Activated CD8-positive, alpha-beta T cell treated with anti-CD3 and anti-CD28 coated beads for 36 hours (primary cell): ENCODE measurements at regions not wholly inside any gene's neighbourhood (a gene's known extent, or its start where the extent isn't known, plus 50 kb on each side); places are given as distances from the start of the nearest gene placed in this dataset.
A peak's percentile ranks its signal among the peaks of the same experiment; 100 is the strongest.

Experiments
- ATAC-seq: fragments of 200-7000 bp; cut with Tn5 transposase; one replicate; pipeline ENCODE4 v1.10.0; 2021; ENCODE audit warnings: mild to moderate bottlenecking, moderate library complexity
- CTCF ChIA-PET: fragments of 350-600 bp; sonication (Branson Sonifier 250); formaldehyde crosslinking; loops from one replicate; lab custom pipeline; 2021; ENCODE audit warnings: antibody characterized with exemption; lab: Charles Lee
- POLR2A ChIA-PET: fragments of 350-600 bp; sonication (Branson Sonifier 250); formaldehyde crosslinking; loops from one replicate; lab custom pipeline; 2021; ENCODE audit warnings: antibody characterized with exemption; lab: Charles Lee
- DNase-seq: peaks from one replicate; pipeline ENCODE4 v3.0.0-alpha.2; 2020
- H3K27ac Mint-ChIP-seq: one replicate; pipeline ENCODE4 v1.8.0; 2021; ENCODE audit warnings: mild to moderate bottlenecking, mixed read lengths
- H3K27me3 Mint-ChIP-seq: one replicate; pipeline ENCODE4 v1.8.0; 2021; ENCODE audit warnings: mixed read lengths
- H3K36me3 Mint-ChIP-seq: one replicate; pipeline ENCODE4 v1.8.0; 2021; ENCODE audit warnings: low read depth, mixed read lengths
- H3K4me1 Mint-ChIP-seq: one replicate; pipeline ENCODE4 v1.8.0; 2021; ENCODE audit warnings: low read depth, mixed read lengths
- H3K4me3 Mint-ChIP-seq: one replicate; pipeline ENCODE4 v1.8.0; 2021; ENCODE audit warnings: mild to moderate bottlenecking, moderate library complexity, mixed read lengths
- H3K9me3 Mint-ChIP-seq: one replicate; pipeline ENCODE4 v1.8.0; 2021; ENCODE audit warnings: mixed read lengths
- CTCF ChIP-seq: fragments of 200-600 bp; IDR thresholded peaks from one replicate; pipeline ENCODE4 v1.8.0; 2022; ENCODE audit warnings: antibody characterized with exemption, mild to moderate bottlenecking
- intact Hi-C: fragments of 100-400 bp; cut with micrococcal nuclease; formaldehyde crosslinking; loops from one replicate; pipeline ENCODE4 v1.10.0; 2022

GRCh38 chr12:27176765-27177164 lies 67.3 kb upstream of the STK38L start:
- no peaks in the 10 kb centered on the region for H3K27me3 Mint-ChIP-seq
- peaks cover 36% of the 10 kb centered on the region for H3K4me1 Mint-ChIP-seq
- peaks cover 1% of the 10 kb centered on the region for H3K36me3 Mint-ChIP-seq
- intact Hi-C loops = no loop called here
- CTCF ChIA-PET = interaction anchor here (0.7 to 1.5 kb wide), 3 partner anchors 35 to 288 kb away, joined by 3 to 4 read pairs (median 3); no protein-coding TSS in a partner anchor
- ATAC-seq = peak; percentile 4
- no peak overlapping the region for H3K27ac Mint-ChIP-seq
- DNase-seq = peak; percentile 65
- no peak for TF ChIP-seq CTCF
- H3K9me3 Mint-ChIP-seq = peaks cover 4% of the 10 kb centered on the region
- H3K4me3 Mint-ChIP-seq = no peak overlapping the region
- POLR2A ChIA-PET = no interaction called here

- ChIA-PET CTCF (interaction anchor here (1.0 to 1.5 kb wide), 3 partner anchors 66 to 287 kb away, joined by 3 to 4 read pairs (median 3); partner anchors contain the start of gene STK38L), POLR2A (interaction anchor here (1.1 to 1.2 kb wide), 2 partner anchors 33 to 67 kb away, joined by 3 read pairs; no protein-coding TSS in a partner anchor)
- no peak overlapping the region for H3K27ac Mint-ChIP-seq
- ATAC-seq (no peak), DNase-seq (no peak)
- peaks cover 1% of the 10 kb centered on the region for H3K36me3 Mint-ChIP-seq
- no peak for TF ChIP-seq CTCF
- H3K4me3 Mint-ChIP-seq = no peak overlapping the region
- H3K9me3 Mint-ChIP-seq = no peaks in the 10 kb centered on the region
- peaks cover 36% of the 10 kb centered on the region for H3K4me1 Mint-ChIP-seq
- no peaks in the 10 kb centered on the region for H3K27me3 Mint-ChIP-seq
- intact Hi-C loops = loop anchor here (2.0 kb wide), 1 partner anchor 67 kb away; the partner anchor contains the start of gene STK38L
Measured at GRCh38 chr12:27177706-27178105, 66.4 kb upstream of the STK38L start.

GRCh38 chr12:27178255-27178654 lies 65.8 kb upstream of the STK38L start:
- DNase-seq (no peak), ATAC-seq (no peak)
- TF ChIP-seq CTCF = no peak
- Mint-ChIP-seq H3K27me3 (no peaks in the 10 kb centered on the region), H3K36me3 (peaks cover under 1% of the 10 kb centered on the region), H3K4me1 (peaks cover 36% of the 10 kb centered on the region), H3K4me3 (no peak overlapping the region), H3K27ac (no peak overlapping the region), H3K9me3 (no peaks in the 10 kb centered on the region)
- ChIA-PET CTCF (interaction anchor here (0.6 to 3.4 kb wide), 3 partner anchors 66 to 128 kb away, joined by 3 to 15 read pairs (median 4); partner anchors contain the start of gene STK38L), POLR2A (interaction anchor here (1.1 to 1.2 kb wide), 2 partner anchors 33 to 66 kb away, joined by 3 read pairs; no protein-coding TSS in a partner anchor)
- intact Hi-C loops = loop anchor here (2.0 kb wide), 1 partner anchor 67 kb away; the partner anchor contains the start of gene STK38L

- ATAC-seq = no peak
- Mint-ChIP-seq H3K36me3 (no peaks in the 10 kb centered on the region), H3K27ac (peak overlapping the region; percentile 88), H3K27me3 (no peaks in the 10 kb centered on the region), H3K4me1 (peaks cover 36% of the 10 kb centered on the region), H3K9me3 (no peaks in the 10 kb centered on the region), H3K4me3 (peak overlapping the region; percentile 39)
- no peak for TF ChIP-seq CTCF
- intact Hi-C loops = loop anchor here (2.0 kb wide), 1 partner anchor 66 kb away; the partner anchor contains the start of gene STK38L
- POLR2A ChIA-PET = interaction anchor here (1.2 kb wide), 1 partner anchor 66 kb away, joined by 3 read pairs; no protein-coding TSS in a partner anchor
- CTCF ChIA-PET = interaction anchor here (0.6 to 3.4 kb wide), 4 partner anchors 29 to 127 kb away, joined by 3 to 15 read pairs (median 4); partner anchors contain the start of gene STK38L
- no peak for DNase-seq
Measured at GRCh38 chr12:27178723-27179399, 65.2 kb upstream of the STK38L start.
